ENCODE measurements at regions not wholly inside any gene's neighbourhood (a gene's known extent, or its start where the extent isn't known, plus 50 kb on each side); places are given as distances from the start of the nearest gene placed in this dataset.

- BruUV-seq (replicated peaks) = no TSS peak
- no peak overlapping the region for H2AFZ ChIP-seq (ENCODE audit: low read length)
- H3K4me1 ChIP-seq (ENCODE audit: insufficient read depth, low read length) = no peaks in the 10 kb centered on the region
- ATAC-seq = no peak
- ChIA-PET CTCF (no interaction called here), POLR2A (ENCODE audit: unreplicated experiment) (no interaction called here)
- H3K9ac ChIP-seq (ENCODE audit: low read length) = no peak overlapping the region
- H3K36me3 ChIP-seq (ENCODE audit: low read depth, low read length) = no peaks in the 10 kb centered on the region
- H3K79me2 ChIP-seq (ENCODE audit: low read length) = no peaks in the 10 kb centered on the region
- no peak overlapping the region for H3K4me2 ChIP-seq (ENCODE audit: low read length)
- H3K4me3 ChIP-seq (ENCODE audit: low read length) = no peak overlapping the region
- intact Hi-C loops (cut with micrococcal nuclease) = no loop called here
- no peaks in the 10 kb centered on the region for H3K9me3 ChIP-seq (ENCODE audit: low read length)
- H4K20me1 ChIP-seq (ENCODE audit: low read length) = no peaks in the 10 kb centered on the region
- no peaks in the 10 kb centered on the region for H3F3A ChIP-seq (ENCODE audit: low read length, unreplicated experiment)
- peaks cover 31% of the 10 kb centered on the region for H3K27me3 ChIP-seq (ENCODE audit: low read length)
- TF ChIP-seq EZH2phosphoT487 (IDR thresholded peaks at IDR 0.05; ENCODE audit: borderline replicate concordance, low read length) (no peak), EZH2 (IDR thresholded peaks at IDR 0.05; ENCODE audit: low read length, unreplicated experiment) (no peak), CTCF (conservative IDR thresholded peaks at IDR 0.05; ENCODE audit: low read depth, low read length) (no peak)
- H3K27ac ChIP-seq (ENCODE audit: low read length) = no peak overlapping the region
- DNase-seq = no peak
- no peaks in the 10 kb centered on the region for H3K9me2 ChIP-seq (replicated peaks; ENCODE audit: low read length)
Measured at GRCh38 chr1:96002969-96003964, 718.3 kb upstream of the PTBP2 start.

- Histone ChIP-seq H3F3A (ENCODE audit: low read length, unreplicated experiment) (no peaks in the 10 kb centered on the region), H3K9me3 (ENCODE audit: low read length) (no peaks in the 10 kb centered on the region), H3K27me3 (ENCODE audit: low read length) (peaks cover 25% of the 10 kb centered on the region), H3K79me2 (ENCODE audit: low read length) (no peaks in the 10 kb centered on the region), H4K20me1 (ENCODE audit: low read length) (no peaks in the 10 kb centered on the region), H3K9ac (ENCODE audit: low read length) (no peak overlapping the region), H2AFZ (ENCODE audit: low read length) (no peak overlapping the region), H3K4me1 (ENCODE audit: insufficient read depth, low read length) (no peaks in the 10 kb centered on the region), H3K4me2 (ENCODE audit: low read length) (no peak overlapping the region), H3K4me3 (ENCODE audit: low read length) (no peak overlapping the region), H3K27ac (ENCODE audit: low read length) (no peak overlapping the region), H3K9me2 (replicated peaks; ENCODE audit: low read length) (no peaks in the 10 kb centered on the region), H3K36me3 (ENCODE audit: low read depth, low read length) (no peaks in the 10 kb centered on the region)
- no peak for ATAC-seq
- ChIA-PET CTCF (no interaction called here), POLR2A (ENCODE audit: unreplicated experiment) (no interaction called here)
- TF ChIP-seq CTCF (conservative IDR thresholded peaks at IDR 0.05; ENCODE audit: low read depth, low read length) (no peak), EZH2phosphoT487 (IDR thresholded peaks at IDR 0.05; ENCODE audit: borderline replicate concordance, low read length) (no peak), EZH2 (IDR thresholded peaks at IDR 0.05; ENCODE audit: low read length, unreplicated experiment) (no peak)
- intact Hi-C loops (cut with micrococcal nuclease) = no loop called here
- BruUV-seq (replicated peaks) = no TSS peak
- no peak for DNase-seq
Measured at GRCh38 chr1:96009831-96010434, 711.7 kb upstream of the PTBP2 start.

- no peak for ATAC-seq
- no peaks in the 10 kb centered on the region for H4K20me1 ChIP-seq (ENCODE audit: low read length)
- no peaks in the 10 kb centered on the region for H3K9me2 ChIP-seq (replicated peaks; ENCODE audit: low read length)
- no peak overlapping the region for H3K27ac ChIP-seq (ENCODE audit: low read length)
- ChIA-PET POLR2A (ENCODE audit: unreplicated experiment) (no interaction called here), CTCF (no interaction called here)
- H3K4me3 ChIP-seq (ENCODE audit: low read length) = no peak overlapping the region
- DNase-seq = no peak
- H2AFZ ChIP-seq (ENCODE audit: low read length) = no peak overlapping the region
- no peaks in the 10 kb centered on the region for H3F3A ChIP-seq (ENCODE audit: low read length, unreplicated experiment)
- H3K27me3 ChIP-seq (ENCODE audit: low read length) = peaks cover 26% of the 10 kb centered on the region; the same call in 1 of the 2 replicates
- TF ChIP-seq CTCF (conservative IDR thresholded peaks at IDR 0.05; ENCODE audit: low read depth, low read length) (no peak), EZH2phosphoT487 (IDR thresholded peaks at IDR 0.05; ENCODE audit: borderline replicate concordance, low read length) (no peak), EZH2 (IDR thresholded peaks at IDR 0.05; ENCODE audit: low read length, unreplicated experiment) (no peak)
- no peaks in the 10 kb centered on the region for H3K79me2 ChIP-seq (ENCODE audit: low read length)
- no peaks in the 10 kb centered on the region for H3K9me3 ChIP-seq (ENCODE audit: low read length)
- BruUV-seq (replicated peaks) = no TSS peak
- H3K36me3 ChIP-seq (ENCODE audit: low read depth, low read length) = no peaks in the 10 kb centered on the region
- intact Hi-C loops (cut with micrococcal nuclease) = no loop called here
- H3K4me2 ChIP-seq (ENCODE audit: low read length) = no peak overlapping the region
- no peaks in the 10 kb centered on the region for H3K4me1 ChIP-seq (ENCODE audit: insufficient read depth, low read length)
- no peak overlapping the region for H3K9ac ChIP-seq (ENCODE audit: low read length)
Measured at GRCh38 chr1:96011606-96012005, 710.0 kb upstream of the PTBP2 start.
